PC-3 (cell line): ENCODE measurements at regions not wholly inside any gene's neighbourhood (a gene's known extent, or its start where the extent isn't known, plus 50 kb on each side); places are given as distances from the start of the nearest gene placed in this dataset.

Source experiments
- CTCF ChIP-seq: fragments of 300-600 bp; sonication (generic); conservative IDR thresholded peaks from 2 replicates; pipeline ENCODE4 v1.5.1; 2017; ENCODE audit warnings: antibody characterized with exemption, low read depth, mild to moderate bottlenecking, low read length
- EZH2 ChIP-seq: fragments of 300-600 bp; sonication (generic); IDR thresholded peaks from one replicate; pipeline ENCODE4 v1.6.1; 2017; ENCODE audit warnings: antibody characterized with exemption, mild to moderate bottlenecking, low read length; ENCODE audit not compliant: unreplicated experiment
- EZH2phosphoT487 ChIP-seq: fragments of 300-600 bp; sonication (generic); IDR thresholded peaks from 2 replicates; pipeline ENCODE4 v1.6.1; 2018; ENCODE audit warnings: mild to moderate bottlenecking, antibody characterized with exemption, low read length, borderline replicate concordance

- TF ChIP-seq CTCF (no peak), EZH2 (no peak), EZH2phosphoT487 (no peak)
Observed at GRCh38 chr18:71405169-71405809, 1116.4 kb downstream of the SOCS6 start.
